ENCODE measurements at regions not wholly inside any gene's neighbourhood (a gene's known extent, or its start where the extent isn't known, plus 50 kb on each side); places are given as distances from the start of the nearest gene placed in this dataset.
A peak's percentile ranks its signal among the peaks of the same experiment; 100 is the strongest.

DNA sequence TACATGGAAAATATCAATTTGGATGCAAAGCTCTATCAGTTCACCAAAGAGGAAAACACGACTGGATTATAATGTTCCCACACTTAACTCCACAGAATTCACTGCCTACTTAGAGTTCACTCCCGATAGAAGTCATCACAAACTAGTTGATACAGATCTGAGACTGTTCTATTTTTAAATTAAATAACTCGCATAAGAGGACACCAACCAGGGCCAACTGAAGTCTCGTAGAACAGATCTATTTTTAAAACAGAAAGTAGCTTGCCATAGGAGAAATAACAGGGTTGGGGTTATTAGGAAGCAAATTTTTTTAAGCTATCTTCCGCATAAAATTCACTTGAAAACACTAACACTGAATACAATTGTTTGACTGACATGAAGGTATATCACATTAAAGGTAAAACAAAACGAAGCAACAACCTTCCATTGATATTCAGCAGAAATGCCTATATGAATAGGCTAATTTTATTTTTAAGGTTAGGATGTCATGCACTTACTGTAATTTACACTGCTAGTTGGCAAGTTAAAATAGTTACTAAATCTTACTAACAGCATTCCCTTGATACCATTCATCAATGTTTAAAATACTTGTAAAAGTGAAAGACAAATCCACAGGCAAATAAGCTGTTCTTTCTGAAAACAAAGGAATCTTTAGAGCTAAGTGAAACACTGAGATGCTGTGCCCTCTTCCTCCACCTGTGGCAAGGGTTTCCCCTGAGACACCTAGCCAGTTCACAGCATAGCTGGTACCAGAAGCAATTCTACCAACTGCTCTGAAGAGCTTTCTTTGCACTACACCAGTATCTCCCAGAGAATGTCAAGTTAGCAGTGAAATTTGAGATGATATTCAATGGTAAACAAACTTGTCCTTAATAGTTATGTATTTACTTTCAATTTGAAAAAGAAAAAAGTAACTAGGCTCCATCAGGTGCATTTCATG, 186.7 kb upstream of the ANK3 start:
- Histone ChIP-seq H3K4me1 (peaks cover 38% of the 10 kb centered on the region), H3K36me3 (no peaks in the 10 kb centered on the region), H3K27ac (replicated peaks) (peak overlapping the region; percentile 67), H3K9me3 (replicated peaks) (no peaks in the 10 kb centered on the region), H3K4me3 (peak overlapping the region; percentile 47), H3K27me3 (ENCODE audit: low read depth) (no peaks in the 10 kb centered on the region)
- TF ChIP-seq, protein P1, sequence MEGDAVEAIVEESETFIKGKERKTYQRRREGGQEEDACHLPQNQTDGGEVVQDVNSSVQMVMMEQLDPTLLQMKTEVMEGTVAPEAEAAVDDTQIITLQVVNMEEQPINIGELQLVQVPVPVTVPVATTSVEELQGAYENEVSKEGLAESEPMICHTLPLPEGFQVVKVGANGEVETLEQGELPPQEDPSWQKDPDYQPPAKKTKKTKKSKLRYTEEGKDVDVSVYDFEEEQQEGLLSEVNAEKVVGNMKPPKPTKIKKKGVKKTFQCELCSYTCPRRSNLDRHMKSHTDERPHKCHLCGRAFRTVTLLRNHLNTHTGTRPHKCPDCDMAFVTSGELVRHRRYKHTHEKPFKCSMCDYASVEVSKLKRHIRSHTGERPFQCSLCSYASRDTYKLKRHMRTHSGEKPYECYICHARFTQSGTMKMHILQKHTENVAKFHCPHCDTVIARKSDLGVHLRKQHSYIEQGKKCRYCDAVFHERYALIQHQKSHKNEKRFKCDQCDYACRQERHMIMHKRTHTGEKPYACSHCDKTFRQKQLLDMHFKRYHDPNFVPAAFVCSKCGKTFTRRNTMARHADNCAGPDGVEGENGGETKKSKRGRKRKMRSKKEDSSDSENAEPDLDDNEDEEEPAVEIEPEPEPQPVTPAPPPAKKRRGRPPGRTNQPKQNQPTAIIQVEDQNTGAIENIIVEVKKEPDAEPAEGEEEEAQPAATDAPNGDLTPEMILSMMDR (IDR thresholded peaks at IDR 0.05; ENCODE audit: borderline replicate concordance): no peak
- no peak for DNase-seq
- intact Hi-C loops (cut with micrococcal nuclease): no loop called here

DNA sequence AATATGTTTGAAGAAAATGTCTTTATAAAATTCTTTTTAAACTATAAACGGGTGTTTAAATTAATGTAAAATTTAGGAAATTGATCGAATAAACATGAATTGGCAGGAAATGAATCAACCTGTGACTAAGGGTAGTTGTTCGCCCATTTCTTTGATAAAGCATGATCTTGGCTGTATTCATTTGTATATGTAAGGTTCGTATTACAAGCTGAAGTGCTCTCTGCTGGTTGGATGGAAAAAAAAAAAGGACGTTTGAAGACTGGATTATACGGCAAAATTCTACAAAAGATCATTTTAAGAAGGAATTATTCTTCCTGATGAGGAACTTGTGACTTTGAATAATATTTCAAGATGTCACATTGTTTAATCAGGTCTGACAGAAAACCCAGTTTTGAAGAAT, 185.4 kb upstream of the ANK3 start:
- no peak for DNase-seq
- Histone ChIP-seq H3K27ac (replicated peaks) (no peak overlapping the region), H3K27me3 (ENCODE audit: low read depth) (no peaks in the 10 kb centered on the region), H3K9me3 (replicated peaks) (no peaks in the 10 kb centered on the region), H3K4me3 (no peak overlapping the region), H3K36me3 (no peaks in the 10 kb centered on the region), H3K4me1 (peaks cover 49% of the 10 kb centered on the region)
- intact Hi-C loops (cut with micrococcal nuclease): no loop called here
- TF ChIP-seq, protein P1 (IDR thresholded peaks at IDR 0.05; ENCODE audit: borderline replicate concordance): no peak

DNA sequence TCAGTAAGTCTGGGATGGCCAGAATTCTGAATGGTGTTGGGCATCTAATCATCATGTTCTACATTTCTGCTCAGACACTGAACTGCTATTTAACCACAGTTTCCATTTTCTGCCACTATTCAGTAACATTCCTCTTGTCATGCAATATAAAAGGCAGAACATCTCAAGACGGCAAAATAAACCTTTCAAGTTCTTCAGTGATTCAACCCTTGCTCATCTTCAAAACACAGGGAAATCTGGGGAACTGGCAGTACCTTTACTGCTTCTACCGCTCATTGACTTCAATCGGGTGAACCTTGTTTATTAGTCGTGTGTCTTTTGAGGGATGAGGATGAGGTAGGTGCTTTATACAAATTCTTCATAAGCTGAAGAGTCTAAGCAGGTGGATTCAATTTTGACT, 184.7 kb upstream of the ANK3 start:
- H3K36me3 ChIP-seq: no peaks in the 10 kb centered on the region
- H3K9me3 ChIP-seq (replicated peaks): no peaks in the 10 kb centered on the region
- peaks cover 49% of the 10 kb centered on the region for H3K4me1 ChIP-seq
- intact Hi-C loops (cut with micrococcal nuclease): no loop called here
- no peak overlapping the region for H3K4me3 ChIP-seq
- peak overlapping the region; percentile 3 for H3K27ac ChIP-seq (replicated peaks)
- no peak for DNase-seq
- TF ChIP-seq, protein P1 (IDR thresholded peaks at IDR 0.05; ENCODE audit: borderline replicate concordance): no peak
- no peaks in the 10 kb centered on the region for H3K27me3 ChIP-seq (ENCODE audit: low read depth)

DNA sequence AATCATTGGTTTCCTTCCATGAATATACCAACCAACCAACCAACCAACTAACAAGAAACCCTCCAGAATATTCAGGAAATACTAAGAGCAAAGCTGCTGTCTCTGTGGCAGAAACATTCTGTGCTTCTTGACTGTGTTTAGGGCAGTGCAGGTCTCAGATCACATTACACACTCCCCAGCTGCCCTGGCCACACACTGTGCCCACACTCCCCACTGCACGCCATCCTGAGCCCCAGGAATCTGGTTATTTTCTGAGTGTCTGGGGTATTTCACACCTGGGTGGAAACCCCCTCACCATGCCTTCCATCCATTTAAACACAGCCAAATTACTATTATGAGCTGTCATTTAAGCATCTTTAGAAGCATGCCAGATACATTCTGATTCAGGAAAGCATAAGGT, 183.7 kb upstream of the ANK3 start:
- intact Hi-C loops (cut with micrococcal nuclease): no loop called here
- no peaks in the 10 kb centered on the region for H3K9me3 ChIP-seq (replicated peaks)
- H3K4me3 ChIP-seq: peak overlapping the region; percentile 63
- no peak for DNase-seq
- H3K27ac ChIP-seq (replicated peaks): peak overlapping the region; percentile 70
- H3K27me3 ChIP-seq (ENCODE audit: low read depth): no peaks in the 10 kb centered on the region
- H3K4me1 ChIP-seq: peaks cover 49% of the 10 kb centered on the region
- TF ChIP-seq, protein P1 (IDR thresholded peaks at IDR 0.05; ENCODE audit: borderline replicate concordance): no peak
- H3K36me3 ChIP-seq: no peaks in the 10 kb centered on the region

GRCh38 chr10:60572511-60573194, 183.0 kb upstream of the ANK3 start:
- Histone ChIP-seq H3K27ac (replicated peaks) (peak overlapping the region; percentile 70), H3K27me3 (ENCODE audit: low read depth) (no peaks in the 10 kb centered on the region), H3K4me3 (peak overlapping the region; percentile 63), H3K9me3 (replicated peaks) (peaks cover 1% of the 10 kb centered on the region), H3K4me1 (peaks cover 49% of the 10 kb centered on the region), H3K36me3 (no peaks in the 10 kb centered on the region)
- intact Hi-C loops (cut with micrococcal nuclease): no loop called here
- TF ChIP-seq, protein P1 (IDR thresholded peaks at IDR 0.05; ENCODE audit: borderline replicate concordance): no peak
- DNase-seq: peak; percentile 18
